ENCODE measurements at regions not wholly inside any gene's neighbourhood (a gene's known extent, or its start where the extent isn't known, plus 50 kb on each side); places are given as distances from the start of the nearest gene placed in this dataset.

DNA sequence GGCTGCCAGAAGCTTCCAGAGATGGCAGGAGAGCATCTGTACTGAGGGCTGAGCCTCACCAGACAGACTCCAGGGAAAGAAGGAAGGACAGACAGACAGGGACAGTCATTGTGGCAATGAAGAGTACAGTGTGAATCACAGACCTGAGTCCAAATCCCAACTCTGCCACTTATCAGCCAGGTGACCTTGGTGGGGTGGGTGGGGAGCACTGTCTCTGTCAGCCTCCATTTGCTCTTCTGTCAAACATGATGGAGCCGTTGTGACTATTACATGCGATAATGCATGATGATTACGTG is 85.9 kb upstream of the FSTL4 start:
- in situ Hi-C loops (cut with HindIII; ENCODE audit: low sequenced_read_pairs) = loop anchor here (25.0 kb wide), 1 partner anchor 136 kb away; no protein-coding TSS in a partner anchor

DNA sequence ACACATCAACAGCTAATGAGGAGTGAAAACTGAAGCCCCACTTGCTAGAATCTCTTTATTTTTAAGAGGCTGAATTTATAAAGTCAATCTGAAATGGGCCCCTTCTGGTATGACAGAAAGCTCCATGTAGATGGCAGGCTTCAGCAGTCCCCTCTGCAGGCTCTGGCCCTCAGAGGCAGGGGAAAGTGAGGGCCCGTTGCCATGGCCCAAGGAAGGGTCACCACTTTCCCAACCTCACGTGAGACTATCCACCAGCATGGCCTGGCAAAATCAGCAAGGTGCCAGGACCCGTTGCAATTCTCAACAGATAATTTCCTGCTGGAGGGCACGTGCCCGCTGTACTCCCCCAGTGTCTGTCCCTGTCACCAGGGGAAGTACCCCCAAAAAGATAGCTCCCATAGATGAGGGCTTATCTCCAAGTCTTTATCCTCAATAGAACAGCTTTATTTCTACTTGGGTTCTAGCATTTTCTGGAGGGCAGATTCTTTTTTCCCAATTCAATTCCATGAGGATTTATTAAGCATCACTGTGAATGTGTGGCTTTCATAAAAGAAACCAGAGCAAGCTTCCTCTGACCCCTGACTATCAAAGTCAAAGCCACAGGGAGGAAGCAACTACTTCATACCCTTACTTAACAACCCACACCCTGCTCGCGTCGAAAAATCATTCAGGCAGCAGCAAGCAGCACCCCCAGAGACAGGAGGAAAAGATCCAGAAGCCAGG is 85.4 kb upstream of the FSTL4 start:
- in situ Hi-C loops (cut with HindIII; ENCODE audit: low sequenced_read_pairs) = loop anchor here (25.0 kb wide), 1 partner anchor 135 kb away; no protein-coding TSS in a partner anchor

DNA sequence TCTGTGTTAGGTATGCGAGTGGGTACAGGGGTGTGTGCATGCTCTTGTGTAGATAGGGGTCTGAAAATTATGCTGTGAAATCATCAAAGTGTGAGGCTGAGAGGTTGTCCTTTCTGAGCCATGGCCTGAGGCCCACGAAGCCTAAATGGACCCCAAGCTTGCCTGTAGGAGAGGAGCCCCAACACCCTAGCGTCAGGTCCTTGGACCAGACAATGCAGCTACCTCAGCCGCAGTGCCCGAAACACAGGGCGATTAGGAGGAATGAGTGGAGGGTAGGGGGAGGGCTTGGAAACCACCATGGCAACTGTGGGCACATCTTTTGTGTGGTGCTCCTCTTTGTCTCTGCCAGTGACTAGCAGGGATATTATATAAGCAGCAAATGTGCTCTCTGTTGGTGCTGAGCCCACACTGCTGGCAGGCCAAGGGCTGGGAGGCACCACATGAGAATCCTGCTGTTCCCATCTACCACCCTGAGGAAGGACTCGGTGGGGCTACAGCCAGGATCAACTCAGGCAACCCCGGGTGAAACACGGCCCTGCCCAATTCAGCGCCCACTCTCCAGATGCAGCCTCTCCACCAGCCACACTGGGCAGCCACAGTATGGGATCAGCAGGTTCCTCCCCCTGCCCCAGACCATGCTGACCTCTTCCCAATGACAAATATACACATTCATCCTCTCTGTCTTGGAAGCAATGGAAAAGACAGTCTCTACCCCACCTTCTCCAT is 84.6 kb upstream of the FSTL4 start:
- in situ Hi-C loops (cut with HindIII; ENCODE audit: low sequenced_read_pairs) = loop anchor here (25.0 kb wide), 1 partner anchor 135 kb away; no protein-coding TSS in a partner anchor

DNA sequence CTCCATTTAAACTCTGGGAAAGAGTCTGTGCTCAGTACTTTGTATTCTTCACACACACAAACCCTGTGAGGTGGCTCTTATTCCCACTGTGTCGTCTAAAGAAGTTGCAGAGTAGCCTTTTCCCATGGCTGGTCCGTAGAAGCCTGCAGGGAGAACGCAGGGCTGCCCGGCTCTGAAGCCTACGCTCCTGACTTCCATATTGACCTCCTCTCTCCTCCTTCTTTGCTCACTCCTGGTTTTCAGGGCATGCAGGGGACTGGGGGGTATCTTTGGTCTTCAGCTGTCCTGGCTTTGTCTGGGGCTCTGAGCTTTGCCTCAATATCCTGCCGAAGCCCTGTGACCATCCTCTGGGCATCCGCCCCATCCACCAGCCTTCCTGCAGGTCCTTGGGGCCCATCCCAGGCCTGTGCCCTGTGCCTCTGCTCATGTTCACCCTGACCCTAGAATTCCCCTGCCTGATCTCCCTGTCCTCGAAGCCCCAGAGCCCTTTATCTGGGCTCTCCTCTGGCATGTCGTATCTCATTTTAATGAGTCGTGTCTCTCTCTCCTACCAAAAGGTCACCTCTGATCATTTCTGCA is 83.8 kb upstream of the FSTL4 start:
- in situ Hi-C loops (cut with HindIII; ENCODE audit: low sequenced_read_pairs) = loop anchor here (25.0 kb wide), 1 partner anchor 134 kb away; no protein-coding TSS in a partner anchor

DNA sequence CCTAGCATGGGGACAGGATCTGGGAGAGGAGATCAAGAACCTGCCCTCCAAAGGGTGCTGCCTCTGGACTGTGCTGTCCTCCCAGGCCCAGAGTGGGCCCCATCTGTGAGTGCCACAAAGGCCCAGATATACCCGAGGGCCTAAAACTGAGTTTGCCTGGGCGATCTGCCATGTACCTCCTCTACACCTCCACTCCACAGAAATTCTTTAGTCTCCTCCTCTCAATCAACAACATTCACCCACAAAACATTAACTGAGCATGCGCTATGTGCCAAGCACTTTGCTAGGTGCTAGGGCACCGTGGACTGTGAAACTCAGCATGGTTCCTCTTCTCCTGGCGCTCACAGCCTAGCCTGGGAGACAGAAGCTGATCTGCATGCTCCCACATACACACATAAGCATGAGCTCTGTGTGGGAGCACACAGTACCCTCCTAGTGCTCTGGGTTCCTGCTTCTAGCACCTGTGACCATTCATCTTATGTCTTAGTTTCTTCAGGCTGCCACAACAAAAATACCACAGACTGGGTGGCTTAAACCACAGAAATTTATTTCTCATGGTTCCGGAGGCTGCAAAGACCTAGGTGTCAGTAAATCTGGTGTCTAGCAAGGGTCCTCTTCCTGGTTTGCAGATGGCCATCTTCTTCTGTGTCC is 82.0 kb upstream of the FSTL4 start:
- in situ Hi-C loops (cut with HindIII; ENCODE audit: low sequenced_read_pairs) = loop anchor here (25.0 kb wide), 1 partner anchor 132 kb away; no protein-coding TSS in a partner anchor

DNA sequence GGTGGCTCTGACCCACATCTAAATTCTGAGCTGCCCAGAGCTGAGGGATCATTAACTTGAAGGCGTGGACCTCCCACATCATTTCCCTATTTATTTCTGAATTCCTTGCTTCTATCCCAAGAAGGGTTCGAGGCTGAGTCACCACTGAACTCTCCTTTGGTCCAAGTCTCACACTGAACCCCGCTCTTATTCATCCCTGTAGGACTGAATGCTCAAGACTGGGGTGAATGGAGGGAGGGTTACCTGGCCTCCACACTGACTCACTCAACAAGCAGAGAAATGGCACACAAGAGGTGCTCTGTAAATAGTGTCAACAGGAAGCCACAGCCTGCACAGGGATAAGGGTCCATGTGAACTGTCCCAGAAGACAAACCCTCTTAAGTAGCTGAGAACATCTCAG is 79.1 kb upstream of the FSTL4 start:
- in situ Hi-C loops (cut with HindIII; ENCODE audit: low sequenced_read_pairs) = loop anchor here (25.0 kb wide), 1 partner anchor 129 kb away; no protein-coding TSS in a partner anchor

DNA sequence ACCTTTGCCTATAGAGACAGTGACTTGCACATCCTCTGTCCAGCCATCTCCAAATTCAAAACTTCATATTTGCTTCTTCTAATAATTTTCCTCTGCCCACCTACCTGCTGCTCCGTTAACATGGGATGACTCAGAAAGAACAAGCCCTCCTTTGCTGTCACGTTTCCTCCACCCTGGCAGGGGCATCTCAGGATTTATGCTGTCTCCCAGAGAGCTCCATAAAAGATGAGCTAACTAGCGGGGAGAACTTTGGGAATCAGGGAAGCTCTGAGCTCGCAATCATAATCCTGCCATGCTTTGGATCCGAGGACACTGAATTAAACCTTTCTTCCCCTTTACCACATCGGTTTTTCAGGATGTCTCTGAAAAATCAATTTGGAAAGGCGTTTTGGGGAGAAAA is 78.4 kb upstream of the FSTL4 start:
- in situ Hi-C loops (cut with HindIII; ENCODE audit: low sequenced_read_pairs) = loop anchor here (25.0 kb wide), 1 partner anchor 128 kb away; no protein-coding TSS in a partner anchor

DNA sequence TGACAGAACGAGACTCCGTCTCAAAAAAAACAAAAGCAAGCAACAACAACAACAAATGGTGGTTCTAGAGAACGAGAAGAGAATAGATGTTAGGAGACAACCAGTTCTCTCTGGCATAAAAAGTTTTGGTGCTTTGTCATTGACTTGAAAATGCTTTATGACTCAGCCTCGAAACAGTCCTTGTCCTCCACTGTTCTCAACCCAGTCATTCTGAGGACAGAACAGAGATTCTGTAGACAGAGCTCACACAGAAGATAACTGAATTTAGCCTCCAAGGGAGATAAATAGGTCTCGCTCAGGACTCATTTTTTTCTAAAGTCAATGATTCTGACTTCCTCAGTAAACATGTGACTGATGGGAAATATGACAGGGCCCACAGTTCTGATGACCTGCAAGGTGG is 76.0 kb upstream of the FSTL4 start:
- in situ Hi-C loops (cut with HindIII; ENCODE audit: low sequenced_read_pairs) = loop anchor here (5.0 to 25.0 kb wide), 2 partner anchors 59 to 126 kb away; no protein-coding TSS in a partner anchor

DNA sequence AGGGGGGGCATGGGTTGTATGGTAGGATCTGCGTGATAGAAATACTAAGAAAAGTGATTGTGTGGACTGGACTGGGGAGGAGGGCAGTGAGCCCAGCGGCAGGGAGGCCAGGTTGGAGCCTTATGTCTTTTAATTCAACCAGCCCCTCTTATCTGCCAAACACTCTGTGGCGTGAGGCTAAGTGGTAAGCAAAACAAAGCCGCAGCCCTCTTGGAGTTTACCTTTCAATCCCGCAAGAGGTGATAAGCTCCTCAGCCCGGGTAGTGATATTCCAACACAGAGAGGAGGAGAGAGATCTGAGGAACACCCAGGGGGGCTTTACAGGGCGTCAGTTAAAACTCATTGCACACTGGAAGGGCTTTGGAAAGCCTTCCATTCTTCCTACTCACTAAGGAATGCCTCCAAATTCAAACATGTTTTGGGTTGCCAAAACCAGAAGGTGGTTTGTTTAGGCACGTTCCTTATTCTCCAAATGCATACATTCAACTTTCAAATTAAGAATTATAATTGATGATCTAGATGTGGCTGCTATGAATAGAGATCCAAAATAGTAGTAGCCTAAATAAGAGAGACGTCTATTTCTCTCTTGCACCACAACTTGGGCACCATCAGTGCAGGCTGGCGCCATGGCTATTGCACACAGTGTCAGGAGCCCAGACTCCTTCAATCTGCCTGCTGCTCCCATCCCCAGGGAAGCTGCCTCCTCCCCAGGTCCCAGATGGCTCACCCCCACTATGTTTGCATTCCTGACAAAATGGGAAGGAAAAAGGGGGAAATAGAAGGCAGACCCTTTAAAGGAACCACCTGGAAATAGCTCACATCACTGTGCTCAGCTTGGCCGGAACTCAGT is 75.1 kb upstream of the FSTL4 start:
- in situ Hi-C loops (cut with HindIII; ENCODE audit: low sequenced_read_pairs) = loop anchor here (5.0 to 25.0 kb wide), 2 partner anchors 60 to 125 kb away; no protein-coding TSS in a partner anchor

DNA sequence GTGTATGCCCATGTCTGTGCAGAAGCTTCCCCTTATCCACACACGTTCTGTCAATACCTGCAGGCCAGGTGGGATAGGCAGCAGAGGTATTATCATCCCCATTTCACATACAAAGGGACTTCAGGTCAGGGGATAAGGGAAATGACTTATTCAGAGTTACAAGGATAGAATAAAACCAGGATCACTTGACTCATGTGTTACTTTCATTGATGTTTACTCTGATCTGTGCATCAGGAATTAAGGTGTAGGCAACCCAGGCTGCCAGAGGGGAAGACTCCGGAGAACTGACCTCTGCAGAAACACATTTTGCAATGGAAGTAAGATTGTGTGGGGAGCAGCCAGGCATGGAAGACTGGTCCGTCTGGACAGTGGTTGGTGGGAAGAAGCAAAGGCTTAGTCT is 74.2 kb upstream of the FSTL4 start:
- in situ Hi-C loops (cut with HindIII; ENCODE audit: low sequenced_read_pairs) = loop anchor here (5.0 to 25.0 kb wide), 2 partner anchors 61 to 124 kb away; no protein-coding TSS in a partner anchor

DNA sequence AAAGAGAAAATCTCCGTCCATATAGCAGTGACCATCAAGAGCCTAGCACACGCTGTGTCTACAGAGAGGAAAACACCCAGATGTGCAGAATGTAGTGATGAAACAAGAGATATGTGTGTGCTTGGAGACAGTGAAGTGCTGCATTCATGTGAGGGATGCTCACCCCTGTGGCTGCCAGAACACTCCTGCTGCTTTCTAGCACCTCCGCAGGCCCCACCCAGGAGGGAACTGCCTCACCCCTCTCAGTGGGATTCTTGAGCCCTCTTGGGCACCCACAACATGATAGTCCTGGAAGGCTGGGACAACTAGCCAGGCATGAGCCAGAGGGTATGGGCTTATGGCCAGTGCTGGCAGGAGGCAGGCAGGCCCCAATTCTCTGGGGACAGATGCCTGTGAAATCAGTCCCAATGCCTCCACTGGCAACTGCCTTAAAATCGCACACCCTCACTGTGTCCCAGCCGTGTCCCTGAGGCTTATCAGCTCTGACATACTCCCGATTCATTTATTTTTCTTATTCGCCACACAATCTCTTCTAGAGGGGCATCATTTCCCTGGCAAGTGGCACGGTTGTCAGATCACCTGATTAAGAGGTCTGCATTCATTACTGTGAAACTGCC is 73.2 kb upstream of the FSTL4 start:
- in situ Hi-C loops (cut with HindIII; ENCODE audit: low sequenced_read_pairs) = loop anchor here (5.0 to 25.0 kb wide), 2 partner anchors 62 to 123 kb away; no protein-coding TSS in a partner anchor

DNA sequence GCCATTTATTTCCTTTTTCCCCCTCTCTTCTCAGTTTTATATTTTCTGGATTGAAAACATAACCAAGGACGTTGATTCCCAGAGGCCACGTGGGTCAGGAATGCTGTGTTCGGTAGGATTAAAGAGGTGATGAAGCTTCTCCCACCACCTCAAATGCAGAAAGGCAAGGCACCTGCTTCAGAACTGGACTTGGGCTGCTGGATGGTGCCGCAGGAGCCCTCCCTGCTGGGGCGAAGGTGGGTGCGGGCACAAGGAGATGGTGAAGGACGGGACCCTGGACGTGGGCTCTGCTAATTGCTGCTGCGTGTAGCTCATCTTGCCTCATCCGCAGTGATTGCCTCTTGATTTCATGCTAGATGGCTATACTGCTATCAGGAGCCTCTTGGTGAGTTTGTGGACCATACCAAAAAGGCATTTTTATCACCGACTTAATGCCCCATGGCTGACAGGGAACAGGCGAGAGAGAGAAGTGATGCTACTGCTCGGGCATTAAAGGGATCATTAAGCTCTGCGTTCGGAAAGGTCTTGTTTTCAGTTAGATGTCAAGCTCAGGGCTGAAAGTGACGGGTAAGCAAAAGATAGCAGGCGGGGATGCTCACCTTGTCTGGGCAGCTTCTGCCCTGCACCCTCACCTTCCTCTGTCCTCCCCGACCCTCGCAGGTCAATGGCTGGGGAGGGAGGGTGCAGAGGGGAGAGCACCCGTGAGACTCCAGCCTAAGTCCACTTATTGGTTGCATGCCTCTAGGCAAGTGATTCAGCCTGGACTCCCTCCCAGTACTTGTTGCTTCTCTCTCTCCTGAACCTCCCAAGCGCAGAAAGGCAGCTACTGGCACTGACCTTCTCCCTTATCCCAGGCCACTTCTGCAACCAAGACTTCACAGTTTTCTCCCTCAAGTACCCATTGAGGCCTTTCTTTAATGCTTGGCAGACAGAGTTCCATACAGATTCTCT is 71.6 kb upstream of the FSTL4 start:
- in situ Hi-C loops (cut with HindIII; ENCODE audit: low sequenced_read_pairs) = loop anchor here (25.0 kb wide), 1 partner anchor 122 kb away; no protein-coding TSS in a partner anchor

DNA sequence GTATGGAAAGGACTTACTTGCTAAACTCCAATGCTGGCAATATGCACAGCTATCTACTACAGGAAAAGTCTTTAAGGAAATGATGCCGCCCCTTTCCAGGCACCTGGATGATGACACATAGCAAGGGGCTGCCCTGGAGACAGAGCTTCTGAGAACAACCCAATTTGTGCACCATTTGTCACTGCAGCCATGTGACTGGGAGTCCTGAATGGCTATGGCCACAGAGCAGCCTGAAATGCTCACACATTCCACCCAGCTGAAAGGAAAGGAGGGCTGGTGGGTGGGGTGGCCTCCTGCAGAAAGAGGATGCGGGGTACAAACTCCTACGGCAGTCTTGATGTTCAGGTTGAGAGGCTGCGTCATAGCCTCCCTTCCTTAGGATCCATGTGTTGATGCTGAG is 70.1 kb upstream of the FSTL4 start:
- in situ Hi-C loops (cut with HindIII; ENCODE audit: low sequenced_read_pairs) = loop anchor here (25.0 kb wide), 1 partner anchor 120 kb away; no protein-coding TSS in a partner anchor

DNA sequence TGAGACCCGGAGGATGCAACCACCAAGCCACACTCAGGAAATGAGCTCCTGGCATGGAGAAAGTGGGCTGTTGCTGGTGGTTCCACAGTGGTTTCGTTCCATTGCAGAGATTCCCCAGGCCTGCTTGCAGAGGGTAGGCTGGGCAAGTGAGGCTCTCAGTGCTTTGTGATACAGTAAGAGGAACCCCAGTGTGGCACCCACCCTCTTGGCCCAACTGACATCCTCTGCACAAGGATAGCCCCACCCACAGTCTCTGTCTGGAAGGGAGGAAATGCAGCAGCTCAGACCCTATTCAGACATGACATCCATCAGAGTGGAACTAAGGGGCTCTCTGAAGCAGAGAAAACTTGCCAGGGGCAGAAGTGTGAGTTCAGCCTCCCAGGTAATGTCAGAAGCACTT is 69.6 kb upstream of the FSTL4 start:
- in situ Hi-C loops (cut with HindIII; ENCODE audit: low sequenced_read_pairs) = loop anchor here (25.0 kb wide), 1 partner anchor 120 kb away; no protein-coding TSS in a partner anchor

DNA sequence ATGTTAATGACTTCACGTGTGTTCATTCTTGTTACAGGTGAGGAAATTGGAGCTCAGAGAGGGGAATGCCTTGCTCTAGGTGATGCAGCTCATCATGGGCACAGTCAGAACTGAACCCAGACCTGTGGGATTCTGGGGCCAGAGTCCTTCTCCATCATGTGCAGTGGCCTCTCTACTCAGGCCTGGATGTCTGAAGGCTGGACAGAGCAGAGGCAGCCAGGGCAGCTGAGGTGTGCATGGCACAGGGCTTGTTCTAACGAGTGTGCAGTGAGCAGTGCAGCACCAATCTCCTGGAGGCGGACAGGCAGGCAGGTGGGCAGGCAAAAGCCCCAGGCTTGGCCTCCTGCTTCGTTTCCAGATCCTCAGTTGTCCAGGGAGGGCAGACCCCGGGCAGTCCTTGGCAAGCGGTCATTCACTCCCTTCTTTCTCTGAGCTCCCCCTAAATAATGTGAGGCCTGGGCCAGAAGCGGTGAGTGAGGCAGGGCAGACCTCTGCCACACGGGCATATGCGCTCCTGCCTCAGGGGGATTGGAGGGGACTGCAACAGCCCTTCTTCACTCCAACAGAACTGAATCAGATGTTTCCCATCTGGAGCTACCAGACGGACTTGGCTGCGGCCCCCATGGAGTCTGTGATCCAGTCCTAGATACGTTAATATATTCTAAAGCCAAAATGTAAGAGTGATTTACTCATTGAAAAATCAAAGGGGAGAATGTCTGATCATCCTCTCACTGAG is 68.7 kb upstream of the FSTL4 start:
- in situ Hi-C loops (cut with HindIII; ENCODE audit: low sequenced_read_pairs) = loop anchor here (25.0 kb wide), 1 partner anchor 119 kb away; no protein-coding TSS in a partner anchor

DNA sequence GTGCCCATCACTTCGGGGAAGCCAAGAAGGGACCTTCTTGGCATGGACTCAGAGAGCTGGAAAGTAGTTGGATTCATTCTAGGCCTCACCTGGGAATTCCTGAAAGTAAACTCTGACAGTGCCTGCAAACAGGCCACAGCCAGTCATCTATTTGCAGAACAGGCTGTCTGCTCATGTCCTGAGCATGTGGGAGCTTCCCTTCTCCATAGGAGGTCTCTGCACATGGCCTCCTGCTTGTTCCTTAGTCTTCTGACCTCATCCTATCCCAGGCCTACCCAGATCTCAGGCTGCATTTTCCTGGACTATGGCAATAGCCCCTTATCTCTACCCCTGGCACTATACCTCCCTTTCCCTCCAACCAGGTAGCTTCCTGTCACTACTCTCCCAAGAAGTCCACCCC is 67.2 kb upstream of the FSTL4 start:
- in situ Hi-C loops (cut with HindIII; ENCODE audit: low sequenced_read_pairs) = loop anchor here (25.0 kb wide), 1 partner anchor 117 kb away; no protein-coding TSS in a partner anchor

DNA sequence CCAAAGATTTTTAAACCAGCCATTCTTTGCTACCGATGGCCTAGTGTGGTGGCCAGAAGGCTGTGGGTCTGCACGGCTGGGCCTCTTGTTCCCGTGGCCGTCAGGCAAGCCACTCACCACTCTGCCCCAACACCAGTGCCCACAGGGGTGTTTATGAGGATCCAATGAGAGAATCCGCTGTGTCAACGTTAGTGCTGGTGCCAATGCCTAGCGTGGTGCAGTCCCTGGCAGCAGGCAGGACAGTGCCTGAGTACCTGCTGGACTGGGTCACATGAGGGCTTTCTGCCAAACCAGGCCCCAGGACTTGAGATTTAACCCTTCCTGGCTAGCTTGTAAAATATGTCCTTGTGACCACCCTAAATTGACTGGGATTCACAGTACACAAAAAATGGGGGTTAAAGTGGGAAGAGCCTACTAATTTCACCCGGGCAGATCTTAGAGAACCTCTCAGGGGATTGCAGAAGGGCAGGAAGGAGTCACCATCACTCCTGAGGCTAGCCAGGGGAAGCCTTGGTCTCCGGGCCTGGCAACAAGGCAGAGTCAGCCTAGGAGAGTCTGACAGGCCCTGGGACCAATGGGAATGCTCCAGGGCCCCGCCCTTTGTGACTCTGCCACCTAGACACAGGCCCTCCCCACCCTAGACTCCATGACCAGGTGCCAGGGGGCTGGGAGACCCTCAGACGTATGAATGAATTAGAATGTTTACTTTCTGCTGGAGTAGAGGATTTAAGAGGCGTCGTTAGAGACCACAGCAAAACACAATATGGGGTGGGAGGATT is 63.2 kb upstream of the FSTL4 start:
- in situ Hi-C loops (cut with HindIII; ENCODE audit: low sequenced_read_pairs) = loop anchor here (25.0 kb wide), 1 partner anchor 113 kb away; no protein-coding TSS in a partner anchor
